OCI-LY3 (cell line): ENCODE measurements at regions not wholly inside any gene's neighbourhood (a gene's known extent, or its start where the extent isn't known, plus 50 kb on each side); places are given as distances from the start of the nearest gene placed in this dataset.

Experiments
- H2AFZ ChIP-seq: fragments of 200-600, 300-600 bp; shearing (Covaris generic); 2 replicates; pipeline ENCODE4 v1.6.0; 2014; ENCODE audit warnings: antibody characterized with exemption, low read depth, low read length
- H3K27ac ChIP-seq: fragments of 200-600, 300-600 bp; sonication (generic); 2 replicates; pipeline ENCODE4 v1.5.1; 2014; ENCODE audit warnings: mild to moderate bottlenecking, low read length, moderate library complexity, mixed read lengths
- H3K27me3 ChIP-seq: fragments of 200-600, 300-600 bp; sonication (generic); 2 replicates; pipeline ENCODE4 v1.6.1; 2014; ENCODE audit warnings: low read depth, low read length, mixed read lengths
- H3K36me3 ChIP-seq: fragments of 200-600, 300-600 bp; sonication (generic); replicated peaks from 2 replicates; pipeline ENCODE3; 2014; ENCODE audit warnings: low read depth, low read length, mixed read lengths
- H3K4me1 ChIP-seq: fragments of 300-600, 200-600 bp; sonication (generic); 2 replicates; pipeline ENCODE4 v1.6.1; 2014; ENCODE audit warnings: low read length, mixed read lengths
- H3K4me2 ChIP-seq: fragments of 200-600, 300-600 bp; sonication (generic); 2 replicates; pipeline ENCODE4 v1.6.1; 2014; ENCODE audit warnings: low read length, mixed read lengths
- H3K4me3 ChIP-seq: fragments of 300-600, 200-600 bp; sonication (generic); 2 replicates; pipeline ENCODE4 v1.5.1; 2014; ENCODE audit warnings: antibody characterized with exemption, mild to moderate bottlenecking, low read length, moderate library complexity
- H3K79me2 ChIP-seq: fragments of 300-600, 200-600 bp; shearing (Covaris generic); 2 replicates; pipeline ENCODE4 v1.6.1; 2014; ENCODE audit warnings: mild to moderate bottlenecking, low read length, mixed read lengths
- H3K9ac ChIP-seq: fragments of 300-600, 200-600 bp; shearing (Covaris generic); 2 replicates; pipeline ENCODE4 v1.6.0; 2014; ENCODE audit warnings: mild to moderate bottlenecking, low read length, moderate library complexity
- H3K9me3 ChIP-seq: fragments of 200-600, 300-600 bp; shearing (Covaris generic); 2 replicates; pipeline ENCODE4 v1.6.1; 2014; ENCODE audit warnings: low read length, mixed read lengths; ENCODE audit not compliant: insufficient read depth
- H4K20me1 ChIP-seq: fragments of 200-600, 300-600 bp; sonication (generic); 2 replicates; pipeline ENCODE4 v1.6.1; 2016; ENCODE audit warnings: low read length, mixed read lengths; ENCODE audit not compliant: insufficient read depth
- CTCF ChIP-seq: fragments of 200-600, 300-600 bp; sonication (generic); IDR thresholded peaks from 2 replicates; pipeline ENCODE4 v1.5.1; 2014; ENCODE audit warnings: antibody characterized with exemption, low read length, low read depth
- EZH2phosphoT487 ChIP-seq: fragments of 200-600 bp; shearing (Covaris generic); IDR thresholded peaks from 2 replicates; pipeline ENCODE4 v1.6.1; 2018; ENCODE audit warnings: antibody characterized with exemption, mixed run types, low read depth

GRCh38 chr3:30352410-30353318, 253.7 kb upstream of the TGFBR2 start:
- H2AFZ ChIP-seq: no peak overlapping the region
- no peak for TF ChIP-seq CTCF
- TF ChIP-seq EZH2phosphoT487: no peak

GRCh38 chr3:30353711-30354467, 252.5 kb upstream of the TGFBR2 start:
- Histone ChIP-seq H3K9me3 (no peaks in the 10 kb centered on the region), H3K9ac (no peak overlapping the region), H3K4me3 (no peak overlapping the region), H3K27me3 (0 out of 2 replicates have a peak, but pooled peaks cover 2% of the 10 kb centered on the region), H3K4me1 (peaks cover 15% of the 10 kb centered on the region), H4K20me1 (no peaks in the 10 kb centered on the region), H3K27ac (no peak overlapping the region), H3K79me2 (no peaks in the 10 kb centered on the region), H3K36me3 (no peaks in the 10 kb centered on the region), H2AFZ (no peak overlapping the region), H3K4me2 (no peak overlapping the region)
- no peak for TF ChIP-seq CTCF

More at GRCh38 chr3:30352410-30353318, 253.7 kb upstream of the TGFBR2 start:
- H3K79me2 ChIP-seq: no peaks in the 10 kb centered on the region
- no peaks in the 10 kb centered on the region for H4K20me1 ChIP-seq
- H3K9me3 ChIP-seq: no peaks in the 10 kb centered on the region
- no peak overlapping the region for H3K9ac ChIP-seq
- no peaks in the 10 kb centered on the region for H3K36me3 ChIP-seq
- 0 out of 2 replicates have a peak, but pooled peaks cover 2% of the 10 kb centered on the region for H3K27me3 ChIP-seq
- no peak overlapping the region for H3K4me3 ChIP-seq
- no peak overlapping the region for H3K27ac ChIP-seq
- H3K4me1 ChIP-seq: peaks cover 20% of the 10 kb centered on the region
- H3K4me2 ChIP-seq: no peak overlapping the region

DNA sequence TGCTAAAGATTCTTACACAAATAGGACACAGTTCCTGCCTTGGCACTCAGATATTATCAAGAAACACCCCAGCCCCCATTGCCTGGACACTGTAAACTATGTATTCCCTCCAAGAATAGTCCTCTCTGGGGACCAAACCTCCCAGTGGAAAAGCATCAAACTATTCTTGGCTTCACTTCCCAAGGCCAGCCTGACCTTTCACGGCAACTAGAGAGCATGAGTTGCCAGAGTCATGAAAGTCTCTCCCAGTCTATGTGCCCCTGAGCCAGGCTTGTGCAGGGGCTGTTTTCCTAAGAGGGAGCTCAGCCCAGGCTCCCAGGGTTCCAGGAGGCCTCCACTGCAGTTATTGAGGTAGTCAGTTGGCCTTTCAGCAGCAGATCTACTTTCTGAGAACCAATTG, 251.9 kb upstream of the TGFBR2 start:
- Histone ChIP-seq H3K4me3 (no peak overlapping the region), H4K20me1 (no peaks in the 10 kb centered on the region), H3K9ac (no peak overlapping the region), H3K4me2 (no peak overlapping the region), H3K27me3 (0 out of 2 replicates have a peak, but pooled peaks cover 2% of the 10 kb centered on the region), H3K36me3 (no peaks in the 10 kb centered on the region), H3K4me1 (peaks cover 15% of the 10 kb centered on the region), H3K9me3 (no peaks in the 10 kb centered on the region), H3K79me2 (no peaks in the 10 kb centered on the region), H3K27ac (no peak overlapping the region), H2AFZ (no peak overlapping the region)
- TF ChIP-seq EZH2phosphoT487 (no peak), CTCF (no peak)

- H3K9ac ChIP-seq: no peak overlapping the region
- no peak overlapping the region for H3K4me3 ChIP-seq
- peaks cover 15% of the 10 kb centered on the region for H3K4me1 ChIP-seq
- no peaks in the 10 kb centered on the region for H4K20me1 ChIP-seq
- no peaks in the 10 kb centered on the region for H3K36me3 ChIP-seq
- no peak overlapping the region for H3K27ac ChIP-seq
- H2AFZ ChIP-seq: no peak overlapping the region
- no peak for TF ChIP-seq CTCF
- H3K27me3 ChIP-seq: 0 out of 2 replicates have a peak, but pooled peaks cover 2% of the 10 kb centered on the region
- no peaks in the 10 kb centered on the region for H3K9me3 ChIP-seq
- H3K4me2 ChIP-seq: no peak overlapping the region
- no peaks in the 10 kb centered on the region for H3K79me2 ChIP-seq
Measured at GRCh38 chr3:30354972-30355371, 251.4 kb upstream of the TGFBR2 start.
